CD14-positive monocyte (primary cell): ENCODE measurements at regions not wholly inside any gene's neighbourhood (a gene's known extent, or its start where the extent isn't known, plus 50 kb on each side); places are given as distances from the start of the nearest gene placed in this dataset.

Experiments
- DNase-seq, 3 donors: peaks; one replicate each; pipeline ENCODE4 v3.0.0-alpha.2; 2011 to 2022
- H2AFZ ChIP-seq: 2 replicates; pipeline ENCODE4 v1.6.0; 2012; ENCODE audit warnings: mild to moderate bottlenecking, low read depth, low read length, inconsistent platforms; ENCODE audit not compliant: insufficient read depth, poor library complexity, severe bottlenecking
- H3K27ac ChIP-seq, 2 donors: 1 replicate in 1 of 2; 2 replicates in 1 of 2; pipeline ENCODE4 v1.5.1; 2012 to 2013; ENCODE audit warnings: low read length in 2 of 2, control low read depth in 1 of 2, inconsistent platforms in 1 of 2, low read depth in 1 of 2, mild to moderate bottlenecking in 1 of 2
- H3K27me3 ChIP-seq, 2 donors: one replicate each; pipeline versions ENCODE4 v1.6.0 to v1.6.1; 2011 to 2013; ENCODE audit warnings: low read length in 2 of 2; ENCODE audit not compliant: control insufficient read depth in 2 of 2, insufficient read depth in 2 of 2
- H3K36me3 ChIP-seq, 2 donors: replicated peaks in 1 of 2; 1 replicate in 1 of 2; 2 replicates in 1 of 2; pipeline versions ENCODE4 v1.5.1 to v1.6.1; 2012 to 2013; ENCODE audit warnings: low read length in 2 of 2, control low read depth in 1 of 2, inconsistent platforms in 1 of 2, mild to moderate bottlenecking in 1 of 2; ENCODE audit not compliant: insufficient read depth in 2 of 2, control insufficient read depth in 1 of 2
- H3K4me1 ChIP-seq, 2 donors: 1 replicate in 1 of 2; 2 replicates in 1 of 2; pipeline versions ENCODE4 v1.5.1 to v1.6.1; 2012 to 2013; ENCODE audit warnings: low read length in 2 of 2, control low read depth in 1 of 2, inconsistent platforms in 1 of 2, mild to moderate bottlenecking in 1 of 2, moderate library complexity in 1 of 2; ENCODE audit not compliant: insufficient read depth in 2 of 2, control insufficient read depth in 1 of 2
- H3K4me2 ChIP-seq: replicated peaks from 2 replicates; pipeline ENCODE3; 2012; ENCODE audit warnings: low read length, moderate library complexity, mild to moderate bottlenecking; ENCODE audit not compliant: poor library complexity, severe bottlenecking; ENCODE audit errors: extremely low read depth
- H3K4me3 ChIP-seq, 3 experiments: fragments of 200-600 bp in 1 of 3; sonication (generic) in 1 of 3; replicated peaks in 1 of 3; 1 replicate in 2 of 3; 2 replicates in 1 of 3; pipeline ENCODE4 v1.5.1; 2011 to 2013; ENCODE audit warnings: low read length in 3 of 3, mild to moderate bottlenecking in 3 of 3, control low read depth in 2 of 3, low read depth in 2 of 3, inconsistent platforms in 1 of 3, moderate library complexity in 1 of 3
- H3K79me2 ChIP-seq: 2 replicates; pipeline ENCODE4 v1.6.0; 2012; ENCODE audit warnings: mild to moderate bottlenecking, control low read depth, inconsistent platforms, low read length, moderate library complexity; ENCODE audit not compliant: insufficient read depth
- H3K9ac ChIP-seq: 2 replicates; pipeline ENCODE4 v1.6.0; 2017; ENCODE audit warnings: low read length, mild to moderate bottlenecking; ENCODE audit not compliant: insufficient read depth, poor library complexity, severe bottlenecking
- H3K9me3 ChIP-seq, 2 donors: replicated peaks in 1 of 2; 1 replicate in 1 of 2; 2 replicates in 1 of 2; pipeline versions ENCODE4 v1.5.1 to v1.6.1; 2012 to 2013; ENCODE audit warnings: low read length in 2 of 2, control low read depth in 1 of 2; ENCODE audit not compliant: control insufficient read depth in 1 of 2, insufficient read depth in 1 of 2
- H4K20me1 ChIP-seq: 2 replicates; pipeline ENCODE4 v1.6.0; 2012; ENCODE audit warnings: mild to moderate bottlenecking, low read length, control low read depth, moderate library complexity; ENCODE audit not compliant: insufficient read depth
- H3K27ac Mint-ChIP-seq, 7 donors: one replicate each; pipeline ENCODE4 v1.8.0; 2020; ENCODE audit warnings: mild to moderate bottlenecking in 7 of 7, mixed read lengths in 7 of 7, moderate library complexity in 6 of 7, inconsistent platforms in 2 of 7
- H3K27me3 Mint-ChIP-seq, 3 donors: one replicate each; pipeline ENCODE4 v1.8.0; 2021 to 2022; ENCODE audit warnings: low read depth in 3 of 3, mild to moderate bottlenecking in 3 of 3, mixed read lengths in 3 of 3, moderate library complexity in 3 of 3, inconsistent platforms in 1 of 3
- H3K36me3 Mint-ChIP-seq, 2 donors: one replicate each; pipeline ENCODE4 v1.8.0; 2020; ENCODE audit warnings: mixed read lengths in 2 of 2, inconsistent platforms in 1 of 2, mild to moderate bottlenecking in 1 of 2
- H3K4me1 Mint-ChIP-seq: one replicate; pipeline ENCODE4 v1.8.0; 2020; ENCODE audit warnings: mild to moderate bottlenecking, mixed read lengths
- H3K4me3 Mint-ChIP-seq, 2 donors: one replicate each; pipeline ENCODE4 v1.8.0; 2020; ENCODE audit warnings: mild to moderate bottlenecking in 2 of 2, mixed read lengths in 2 of 2, moderate library complexity in 1 of 2
- H3K9me3 Mint-ChIP-seq, 7 donors: one replicate each; pipeline ENCODE4 v1.8.0; 2020 to 2022; ENCODE audit warnings: mixed read lengths in 7 of 7, mild to moderate bottlenecking in 6 of 7, moderate library complexity in 6 of 7, inconsistent platforms in 2 of 7
- WGBS: methylation state at CpG from one replicate; pipeline ENCODE4 v1.1.5; 2013; ENCODE audit warnings: missing lambda C conversion rate; ENCODE audit not compliant: insufficient coverage; 5-methylcytosine and 5-hydroxymethylcytosine counted together
- intact Hi-C, 2 donors: fragments of 100-400 bp; cut with micrococcal nuclease; formaldehyde crosslinking; loops; one replicate each; pipeline versions ENCODE4 v1.15.0 to v1.15.1; 2023
- TF ChIP-seq, protein P1 (sequence below): fragments of 200-600 bp; IDR thresholded peaks from one replicate; pipeline ENCODE4 v1.8.0; 2022; ENCODE audit warnings: antibody characterized with exemption, mild to moderate bottlenecking

DNA sequence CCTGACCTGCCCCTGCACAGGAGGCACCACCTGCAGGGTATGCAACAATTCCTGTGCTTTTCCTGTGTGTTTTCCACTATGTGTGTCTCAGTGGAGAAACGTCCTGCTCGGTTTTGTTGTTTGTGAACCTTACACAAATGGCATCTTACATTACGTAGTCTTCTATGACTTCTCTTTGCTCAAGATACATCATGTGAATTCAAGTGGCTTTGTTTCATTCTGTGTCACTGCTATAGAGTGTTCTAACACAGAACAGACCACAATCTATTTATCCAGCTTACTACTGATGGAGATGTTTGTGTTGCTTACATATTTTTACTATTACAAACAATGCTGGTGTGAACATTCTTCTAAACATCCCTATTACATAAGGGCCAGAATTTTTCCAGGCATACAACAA is 97.7 kb downstream of the ANKRD10 start:
- H3K27me3 Mint-ChIP-seq: peaks cover 14 to 25% (median 18%) of the 10 kb centered on the region in 3 donors
- Histone ChIP-seq H3K36me3 (no peaks in the 10 kb centered on the region), H3K4me2 (no peak overlapping the region), H4K20me1 (no peaks in the 10 kb centered on the region), H2AFZ (no peak overlapping the region), H3K9me3 (peaks cover 0 to 6% of the 10 kb centered on the region in 2 donors), H3K4me3 (no peak overlapping the region), H3K27me3 (peaks cover 0 to 7% of the 10 kb centered on the region in 2 donors), H3K9ac (no peak overlapping the region), H3K79me2 (no peaks in the 10 kb centered on the region), H3K27ac (no peak overlapping the region), H3K4me1 (no peaks in the 10 kb centered on the region)
- peaks cover 0 to 11% (median 8%) of the 10 kb centered on the region in 7 donors for H3K9me3 Mint-ChIP-seq
- DNase-seq: no peak
- intact Hi-C loops: loop anchor here (5.0 to 10.0 kb wide), 4 partner anchors 170 to 595 kb away; no protein-coding TSS in a partner anchor
- TF ChIP-seq, protein P1, sequence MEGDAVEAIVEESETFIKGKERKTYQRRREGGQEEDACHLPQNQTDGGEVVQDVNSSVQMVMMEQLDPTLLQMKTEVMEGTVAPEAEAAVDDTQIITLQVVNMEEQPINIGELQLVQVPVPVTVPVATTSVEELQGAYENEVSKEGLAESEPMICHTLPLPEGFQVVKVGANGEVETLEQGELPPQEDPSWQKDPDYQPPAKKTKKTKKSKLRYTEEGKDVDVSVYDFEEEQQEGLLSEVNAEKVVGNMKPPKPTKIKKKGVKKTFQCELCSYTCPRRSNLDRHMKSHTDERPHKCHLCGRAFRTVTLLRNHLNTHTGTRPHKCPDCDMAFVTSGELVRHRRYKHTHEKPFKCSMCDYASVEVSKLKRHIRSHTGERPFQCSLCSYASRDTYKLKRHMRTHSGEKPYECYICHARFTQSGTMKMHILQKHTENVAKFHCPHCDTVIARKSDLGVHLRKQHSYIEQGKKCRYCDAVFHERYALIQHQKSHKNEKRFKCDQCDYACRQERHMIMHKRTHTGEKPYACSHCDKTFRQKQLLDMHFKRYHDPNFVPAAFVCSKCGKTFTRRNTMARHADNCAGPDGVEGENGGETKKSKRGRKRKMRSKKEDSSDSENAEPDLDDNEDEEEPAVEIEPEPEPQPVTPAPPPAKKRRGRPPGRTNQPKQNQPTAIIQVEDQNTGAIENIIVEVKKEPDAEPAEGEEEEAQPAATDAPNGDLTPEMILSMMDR: no peak
- H3K4me3 Mint-ChIP-seq: no peak overlapping the region
- no peaks in the 10 kb centered on the region for H3K36me3 Mint-ChIP-seq
- H3K27ac Mint-ChIP-seq: no peak overlapping the region
- WGBS: 74% methylated on average over 2 of the region's 3 CpGs
- H3K4me1 Mint-ChIP-seq: peaks cover 6% of the 10 kb centered on the region

DNA sequence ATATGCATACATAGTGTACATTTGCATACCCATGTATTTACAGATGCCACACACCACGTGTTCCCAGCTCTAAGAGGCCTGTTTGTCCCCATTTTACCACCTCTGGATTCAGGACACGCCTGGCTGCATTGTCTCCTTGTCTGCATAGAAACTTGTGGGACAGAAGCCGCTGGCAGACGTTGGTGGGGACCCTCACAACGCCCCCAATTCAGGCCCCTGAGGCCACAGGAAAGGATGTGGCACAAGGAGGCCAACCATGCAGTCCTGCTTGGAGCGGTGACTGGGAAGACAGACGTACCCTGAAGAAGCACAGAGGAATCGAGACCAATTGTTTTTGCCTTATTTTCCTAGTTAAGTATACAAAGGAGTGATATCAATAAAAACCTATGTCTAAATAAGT is 96.1 kb downstream of the ANKRD10 start:
- no peaks in the 10 kb centered on the region for H4K20me1 ChIP-seq
- no peaks in the 10 kb centered on the region for H3K4me1 ChIP-seq
- H3K9me3 ChIP-seq: no peaks in the 10 kb centered on the region
- no peak overlapping the region for H3K4me3 Mint-ChIP-seq
- no peak overlapping the region for H3K4me2 ChIP-seq
- H2AFZ ChIP-seq: peak overlapping the region; percentile 21
- H3K4me3 ChIP-seq: no peak overlapping the region
- DNase-seq: no peak
- intact Hi-C loops: loop anchor here (2.0 to 10.0 kb wide), 5 partner anchors 171 to 596 kb away; no protein-coding TSS in a partner anchor
- TF ChIP-seq, protein P1: no peak
- H3K79me2 ChIP-seq: no peaks in the 10 kb centered on the region
- WGBS: 68% methylated on average over 5 of the region's 8 CpGs
- no peak overlapping the region for H3K27ac ChIP-seq
- no peaks in the 10 kb centered on the region for H3K27me3 ChIP-seq
- H3K36me3 Mint-ChIP-seq: no peaks in the 10 kb centered on the region
- H3K9me3 Mint-ChIP-seq: peaks cover 0 to 2% (median 0%) of the 10 kb centered on the region in 7 donors
- H3K9ac ChIP-seq: no peak overlapping the region
- H3K4me1 Mint-ChIP-seq: peaks cover 2% of the 10 kb centered on the region
- H3K36me3 ChIP-seq: no peaks in the 10 kb centered on the region
- H3K27me3 Mint-ChIP-seq: peaks cover 6 to 11% (median 7%) of the 10 kb centered on the region in 3 donors
- no peak overlapping the region for H3K27ac Mint-ChIP-seq
